ENCODE measurements at regions not wholly inside any gene's neighbourhood (a gene's known extent, or its start where the extent isn't known, plus 50 kb on each side); places are given as distances from the start of the nearest gene placed in this dataset.

DNA sequence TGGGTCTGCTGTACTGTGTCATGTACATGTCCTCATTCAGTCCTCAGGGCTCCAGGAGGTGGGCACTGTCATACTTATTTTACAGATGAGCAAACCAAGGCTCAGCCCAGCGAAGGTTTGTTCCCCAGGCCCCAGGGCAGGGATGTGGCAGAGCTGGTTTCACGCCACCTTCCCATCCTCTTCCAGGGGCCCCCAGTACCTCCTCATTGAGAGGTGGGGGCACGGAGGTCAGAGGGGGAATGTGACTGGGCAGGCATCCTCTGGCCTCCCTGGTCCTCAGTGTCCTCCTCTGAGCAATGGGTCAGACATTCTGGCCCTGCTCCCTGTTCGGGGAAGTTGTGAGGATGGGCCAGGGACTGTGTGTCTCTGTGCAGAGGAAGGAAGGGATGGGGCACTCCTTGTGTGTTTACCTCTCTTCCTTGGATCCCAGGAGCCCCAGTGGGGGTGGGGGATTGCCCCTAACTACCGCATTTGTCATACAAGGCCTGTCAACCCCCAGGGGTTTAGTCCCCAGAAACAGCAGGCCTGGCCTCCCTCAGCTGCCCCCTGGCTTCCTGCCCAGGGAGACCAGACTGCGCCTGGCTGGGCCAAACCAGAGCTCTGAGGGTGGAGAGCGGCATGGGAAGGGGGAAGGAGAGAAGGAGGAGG lies 65.9 kb upstream of the LCTL start (continued):
- no peak for TF ChIP-seq TAF1 (IDR thresholded peaks at IDR 0.05; ENCODE audit: low read depth, low read length)
- TF ChIP-seq KDM1A (IDR thresholded peaks at IDR 0.05; ENCODE audit: borderline replicate concordance, low read length) = no peak
- TF ChIP-seq SP1 (IDR thresholded peaks at IDR 0.05; ENCODE audit: low read depth, low read length) = no peak
- TF ChIP-seq CHD1 (IDR thresholded peaks at IDR 0.05; ENCODE audit: low read depth, low read length) = no peak
